Dedifferentiated amniotic fluid mesenchymal stem cell (primary cell): ENCODE measurements at regions not wholly inside any gene's neighbourhood (a gene's known extent, or its start where the extent isn't known, plus 50 kb on each side); places are given as distances from the start of the nearest gene placed in this dataset.
"Not testable (repeated sequence)": the region's sequence is repeated elsewhere in the genome, so short reads cannot be mapped to it uniquely, and the experiment has no call there.

Source experiments
- DNase-seq: peaks from one replicate; pipeline ENCODE4 v3.0.0-alpha.2; 2016; ENCODE audit errors: extremely low spot score

GRCh38 chr2:595141-595815 is 81.9 kb downstream of the TMEM18 start:
- no peak for DNase-seq

GRCh38 chr2:594297-594949 is 82.8 kb downstream of the TMEM18 start:
- DNase-seq, result no peak

GRCh38 chr2:593356-594026 is 83.7 kb downstream of the TMEM18 start:
- no peak for DNase-seq

- no peak for DNase-seq
Measured at GRCh38 chr2:592737-593136, 84.5 kb downstream of the TMEM18 start.

- no peak for DNase-seq
Measured at GRCh38 chr2:590214-591175, 86.7 kb downstream of the TMEM18 start.

GRCh38 chr2:589281-590130 is 87.7 kb downstream of the TMEM18 start:
- DNase-seq, result no peak

- no peak for DNase-seq
Measured at GRCh38 chr2:588074-588645, 89.0 kb downstream of the TMEM18 start.

- no peak for DNase-seq
Measured at GRCh38 chr2:587087-587960, 89.9 kb downstream of the TMEM18 start.

- no peak for DNase-seq
Measured at GRCh38 chr2:586641-587076, 90.5 kb downstream of the TMEM18 start.

GRCh38 chr2:584863-585823 is 92.1 kb downstream of the TMEM18 start:
- no peak for DNase-seq

GRCh38 chr2:583666-584065 is 93.5 kb downstream of the TMEM18 start:
- DNase-seq, result no peak

GRCh38 chr2:582792-583528 is 94.2 kb downstream of the TMEM18 start:
- DNase-seq, result no peak

GRCh38 chr2:582289-582688 is 94.9 kb downstream of the TMEM18 start:
- not testable (repeated sequence) for DNase-seq

- no peak for DNase-seq
Measured at GRCh38 chr2:579961-580360, 97.2 kb downstream of the TMEM18 start.

GRCh38 chr2:579351-579886 is 97.8 kb downstream of the TMEM18 start:
- no peak for DNase-seq

- DNase-seq, result no peak
Measured at GRCh38 chr2:576292-576691, 100.9 kb downstream of the TMEM18 start.

GRCh38 chr2:575727-576236 is 101.4 kb downstream of the TMEM18 start:
- DNase-seq, result no peak
